Esophagus squamous epithelium (tissue), 5 donors: ENCODE measurements at regions not wholly inside any gene's neighbourhood (a gene's known extent, or its start where the extent isn't known, plus 50 kb on each side); places are given as distances from the start of the nearest gene placed in this dataset.

ENCODE experiments used
- DNase-seq: peaks from one replicate; lab custom pipeline; 2025; lab: John Stamatoyannopoulos, UW
- H3K27ac ChIP-seq, 4 donors: fragments of 200-600 bp; sonication (generic); one replicate each; pipeline ENCODE4 v1.5.1; 2016 to 2019; ENCODE audit warnings: mild to moderate bottlenecking in 1 of 4
- H3K27me3 ChIP-seq, 4 donors: fragments of 200-600 bp; sonication (generic); 1 replicate in 3 of 4; 2 replicates in 1 of 4; pipeline versions ENCODE4 v1.5.1 to v1.6.0; 2017 to 2021; ENCODE audit warnings: antibody characterized with exemption in 1 of 4
- H3K36me3 ChIP-seq, 3 donors: fragments of 200-600 bp; sonication (generic); one replicate each; pipeline ENCODE4 v1.5.1; 2016 to 2019
- H3K4me1 ChIP-seq, 3 donors: fragments of 200-600 bp; sonication (generic); one replicate each; pipeline ENCODE4 v1.5.1; 2017 to 2019
- H3K4me3 ChIP-seq, 4 donors: fragments of 200-600 bp; sonication (generic); 1 replicate in 3 of 4; 2 replicates in 1 of 4; pipeline ENCODE4 v1.5.1; 2016 to 2019; ENCODE audit warnings: mild to moderate bottlenecking in 2 of 4, moderate library complexity in 1 of 4
- H3K9me3 ChIP-seq, 3 donors: fragments of 200-600 bp; sonication (generic); one replicate each; pipeline ENCODE4 v1.5.1; 2016 to 2019
- CTCF ChIP-seq, 6 experiments: fragments of 450-650 bp in 4 of 6; fragments of 200-600 bp in 2 of 6; sonication (generic) in 2 of 6; IDR thresholded peaks; one replicate each; pipeline ENCODE4 v1.5.1; 2016 to 2019; ENCODE audit warnings: antibody characterized with exemption in 6 of 6, mild to moderate bottlenecking in 4 of 6, moderate library complexity in 4 of 6
- POLR2A ChIP-seq, 4 donors: fragments of 450-650 bp; IDR thresholded peaks; one replicate each; pipeline ENCODE4 v1.6.1; 2017; ENCODE audit warnings: antibody characterized with exemption in 4 of 4, mild to moderate bottlenecking in 4 of 4, moderate library complexity in 3 of 4
- WGBS, 2 donors: methylation state at CpG; one replicate each; pipeline ENCODE4 v1.1.5; 2018; 5-methylcytosine and 5-hydroxymethylcytosine counted together
- intact Hi-C: fragments of 100-400 bp; cut with DNase I; formaldehyde crosslinking; loops from one replicate; pipeline ENCODE4 v1.15.0; 2022
- donor health status: DM: yes; HTN: yes; CAD: no.

- DNase-seq = no peak
- H3K27ac ChIP-seq = no peak overlapping the region
- H3K36me3 ChIP-seq = no peaks in the 10 kb centered on the region
- H3K4me3 ChIP-seq = no peak overlapping the region
- intact Hi-C loops = no loop called here
- WGBS, 2 donors = 68 to 74% methylated on average over 1 of the region's 1 CpG
- H3K27me3 ChIP-seq = peaks cover 0 to 36% (median 0%) of the 10 kb centered on the region in 4 donors
- TF ChIP-seq POLR2A (IDR thresholded peaks at IDR 0.05) (no peak), CTCF (IDR thresholded peaks at IDR 0.05) (no peak)
- H3K4me1 ChIP-seq = peaks cover 0 to 19% (median 3%) of the 10 kb centered on the region in 3 donors
- H3K9me3 ChIP-seq = no peaks in the 10 kb centered on the region
Measured at GRCh38 chr15:60130398-60130797, 126.3 kb downstream of the FOXB1 start.

GRCh38 chr15:60130821-60131220 is 126.7 kb downstream of the FOXB1 start:
- 88 to 95% methylated on average over 7 of the region's 7 CpGs for WGBS, 2 donors
- intact Hi-C loops = no loop called here
- H3K4me3 ChIP-seq = no peak overlapping the region
- H3K9me3 ChIP-seq = no peaks in the 10 kb centered on the region
- no peak for DNase-seq
- TF ChIP-seq POLR2A (IDR thresholded peaks at IDR 0.05) (no peak), CTCF (IDR thresholded peaks at IDR 0.05) (no peak)
- peaks cover 0 to 41% (median 0%) of the 10 kb centered on the region in 4 donors for H3K27me3 ChIP-seq
- H3K27ac ChIP-seq = no peak overlapping the region
- H3K36me3 ChIP-seq = no peaks in the 10 kb centered on the region
- H3K4me1 ChIP-seq = peaks cover 0 to 19% (median 3%) of the 10 kb centered on the region in 3 donors

DNA sequence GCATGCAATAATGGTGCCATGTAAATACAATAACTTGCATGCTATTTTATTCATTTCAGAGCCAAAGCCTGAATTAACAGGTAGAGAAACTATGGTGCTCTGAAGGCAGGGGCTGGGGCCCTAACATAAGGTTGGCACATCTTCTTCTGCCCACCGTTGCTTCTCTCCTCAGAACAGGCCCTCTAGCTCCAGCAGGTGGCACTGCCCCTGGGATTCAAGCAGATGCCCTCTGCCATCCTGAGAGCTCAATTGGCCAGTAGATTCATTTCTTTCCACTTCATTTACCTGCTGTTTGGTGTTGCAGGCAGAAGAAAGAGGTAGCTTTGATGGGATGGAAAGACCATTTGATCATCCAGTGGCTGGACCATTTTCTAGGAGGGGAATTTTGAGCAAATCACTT is 130.5 kb downstream of the FOXB1 start:
- H3K36me3 ChIP-seq = no peaks in the 10 kb centered on the region
- TF ChIP-seq CTCF (IDR thresholded peaks at IDR 0.05) (peak in 1 of 6 experiments; percentile 27), POLR2A (IDR thresholded peaks at IDR 0.05) (no peak)
- H3K9me3 ChIP-seq = no peaks in the 10 kb centered on the region
- H3K27me3 ChIP-seq = peaks cover 0 to 60% (median 0%) of the 10 kb centered on the region in 4 donors
- 14 to 50% methylated on average over 1 of the region's 1 CpG for WGBS, 2 donors
- no peak for DNase-seq
- intact Hi-C loops = no loop called here
- H3K4me1 ChIP-seq = no peaks in the 10 kb centered on the region
- H3K4me3 ChIP-seq = no peak overlapping the region
- no peak overlapping the region for H3K27ac ChIP-seq

- DNase-seq = no peak
- Histone ChIP-seq H3K36me3 (no peaks in the 10 kb centered on the region), H3K9me3 (no peaks in the 10 kb centered on the region), H3K4me3 (no peak overlapping the region), H3K4me1 (no peaks in the 10 kb centered on the region), H3K27me3 (peaks cover 0 to 71% (median 0%) of the 10 kb centered on the region in 4 donors), H3K27ac (no peak overlapping the region)
- 72 to 89% methylated on average over 2 of the region's 2 CpGs for WGBS, 2 donors
- no peak for TF ChIP-seq POLR2A (IDR thresholded peaks at IDR 0.05)
- no peak for TF ChIP-seq CTCF (IDR thresholded peaks at IDR 0.05)
- intact Hi-C loops = no loop called here
Measured at GRCh38 chr15:60135961-60136360, 131.8 kb downstream of the FOXB1 start.

DNA sequence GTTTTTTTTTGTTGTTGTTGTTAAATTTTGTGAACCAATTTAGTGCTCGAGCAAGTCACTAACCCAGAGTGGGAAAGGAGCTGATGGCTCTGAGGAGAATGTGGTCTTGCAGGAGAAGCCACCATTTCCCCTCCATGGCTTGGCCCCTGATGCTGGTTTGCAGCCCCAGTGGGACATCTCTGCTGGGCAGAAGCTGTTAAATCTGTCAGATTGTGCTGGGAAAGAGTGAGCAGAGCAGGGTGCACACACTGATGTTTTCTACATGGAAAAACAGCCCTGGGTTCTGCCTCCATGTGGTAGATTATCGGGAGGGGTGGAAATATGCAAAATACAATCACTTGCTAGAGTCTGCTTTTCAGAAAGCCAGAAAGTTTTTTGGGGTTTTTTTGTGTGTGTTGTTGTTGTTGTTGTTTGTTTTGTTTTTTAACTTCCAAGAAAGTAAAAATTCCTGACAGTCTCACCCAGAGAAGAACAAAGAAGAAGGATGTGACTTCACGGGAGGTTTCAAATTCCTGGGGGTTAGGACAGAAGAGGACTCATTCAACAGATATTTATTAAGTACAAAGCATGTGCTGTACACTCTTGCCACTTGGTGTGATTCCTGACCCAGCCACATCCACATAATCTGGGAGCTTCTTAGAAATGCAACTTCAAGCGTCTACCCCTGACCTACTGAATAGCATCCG is 133.7 kb downstream of the FOXB1 start:
- H3K4me3 ChIP-seq = no peak overlapping the region
- H3K4me1 ChIP-seq = no peaks in the 10 kb centered on the region
- 58 to 64% methylated on average over 5 of the region's 5 CpGs for WGBS, 2 donors
- intact Hi-C loops = no loop called here
- peaks cover 0 to 71% (median 0%) of the 10 kb centered on the region in 4 donors for H3K27me3 ChIP-seq
- no peak overlapping the region for H3K27ac ChIP-seq
- H3K9me3 ChIP-seq = no peaks in the 10 kb centered on the region
- TF ChIP-seq CTCF (IDR thresholded peaks at IDR 0.05) (no peak), POLR2A (IDR thresholded peaks at IDR 0.05) (no peak)
- H3K36me3 ChIP-seq = no peaks in the 10 kb centered on the region
- DNase-seq = no peak
